NCI-H82 (cell line): ENCODE measurements at regions not wholly inside any gene's neighbourhood (a gene's known extent, or its start where the extent isn't known, plus 50 kb on each side); places are given as distances from the start of the nearest gene placed in this dataset.
A peak's percentile ranks its signal among the peaks of the same experiment; 100 is the strongest.

ENCODE experiments used
- DNase-seq: peaks from one replicate; lab custom pipeline; 2025; lab: John Stamatoyannopoulos, UW

- no peak for DNase-seq
Measured at GRCh38 chr18:8969639-8970390, 132.7 kb upstream of the NDUFV2 start.

- no peak for DNase-seq
Measured at GRCh38 chr18:8970843-8971242, 131.7 kb upstream of the NDUFV2 start.

GRCh38 chr18:8972116-8972515 is 130.4 kb upstream of the NDUFV2 start:
- DNase-seq: peak; percentile 31

- no peak for DNase-seq
Measured at GRCh38 chr18:8974279-8974678, 128.2 kb upstream of the NDUFV2 start.

- DNase-seq: no peak
Measured at GRCh38 chr18:8974696-8975095, 127.8 kb upstream of the NDUFV2 start.

- DNase-seq: no peak
Measured at GRCh38 chr18:8975624-8976023, 126.9 kb upstream of the NDUFV2 start.

- DNase-seq: no peak
Measured at GRCh38 chr18:8976606-8977005, 125.9 kb upstream of the NDUFV2 start.

GRCh38 chr18:8977166-8977565 is 125.3 kb upstream of the NDUFV2 start:
- DNase-seq: no peak

- DNase-seq: no peak
Measured at GRCh38 chr18:8977701-8978100, 124.8 kb upstream of the NDUFV2 start.

- no peak for DNase-seq
Measured at GRCh38 chr18:8978394-8978793, 124.1 kb upstream of the NDUFV2 start.

GRCh38 chr18:8979258-8979988 is 123.1 kb upstream of the NDUFV2 start:
- DNase-seq: no peak

GRCh38 chr18:8980496-8980895 is 122.0 kb upstream of the NDUFV2 start:
- DNase-seq: no peak

- no peak for DNase-seq
Measured at GRCh38 chr18:8980918-8981317, 121.6 kb upstream of the NDUFV2 start.

GRCh38 chr18:8982416-8983183 is 119.9 kb upstream of the NDUFV2 start:
- peak; percentile 70 for DNase-seq

GRCh38 chr18:8983195-8983594 is 119.3 kb upstream of the NDUFV2 start:
- DNase-seq: no peak

GRCh38 chr18:8984131-8984721 is 118.3 kb upstream of the NDUFV2 start:
- no peak for DNase-seq

GRCh38 chr18:8987241-8987640 is 115.3 kb upstream of the NDUFV2 start:
- DNase-seq: peak; percentile 74

GRCh38 chr18:8988260-8988871 is 114.1 kb upstream of the NDUFV2 start:
- peak; percentile 84 for DNase-seq

- no peak for DNase-seq
Measured at GRCh38 chr18:8989017-8989416, 113.5 kb upstream of the NDUFV2 start.

- no peak for DNase-seq
Measured at GRCh38 chr18:8989855-8990254, 112.6 kb upstream of the NDUFV2 start.

- DNase-seq: no peak
Measured at GRCh38 chr18:8990276-8991031, 112.0 kb upstream of the NDUFV2 start.
